Suppressor macrophage treated with lipopolysaccharide for 1 hour (primary cell): ENCODE measurements at regions not wholly inside any gene's neighbourhood (a gene's known extent, or its start where the extent isn't known, plus 50 kb on each side); places are given as distances from the start of the nearest gene placed in this dataset.
A peak's percentile ranks its signal among the peaks of the same experiment; 100 is the strongest.

ENCODE experiments used
- DNase-seq, 3 donors: peaks; one replicate each; pipeline ENCODE4 v3.0.0-alpha.2; 2020 to 2022

DNA sequence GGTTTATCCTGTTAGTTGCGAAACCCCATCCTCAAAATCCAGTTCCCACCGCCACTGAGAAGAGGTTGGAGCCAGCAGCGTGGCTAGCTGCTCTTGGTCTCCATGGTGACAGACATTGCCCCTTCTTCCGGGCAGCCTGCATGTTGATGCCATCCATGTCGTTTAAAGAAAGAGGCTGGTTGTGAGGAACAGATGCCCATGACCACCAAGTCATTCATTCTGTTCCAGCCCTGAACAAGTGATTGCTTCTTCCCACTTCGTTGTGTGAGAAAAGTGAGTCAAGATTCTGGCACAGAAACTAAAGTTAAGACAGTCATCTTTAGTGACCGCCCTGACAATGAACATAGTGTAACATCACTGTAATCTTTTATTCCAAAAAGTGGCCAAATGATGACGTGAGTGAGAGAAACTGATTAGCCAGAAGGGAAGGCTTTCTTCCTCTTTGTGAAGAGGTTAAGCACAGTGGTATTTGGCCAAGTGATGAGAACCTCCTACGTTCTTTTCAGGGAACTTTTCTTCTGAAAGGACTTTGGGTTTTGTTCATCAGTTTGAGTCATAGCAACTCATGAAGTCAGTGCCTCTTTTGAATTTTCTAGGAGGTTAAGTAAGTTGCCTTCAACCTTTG is 272.5 kb downstream of the GALR1 start:
- no peak for DNase-seq

DNA sequence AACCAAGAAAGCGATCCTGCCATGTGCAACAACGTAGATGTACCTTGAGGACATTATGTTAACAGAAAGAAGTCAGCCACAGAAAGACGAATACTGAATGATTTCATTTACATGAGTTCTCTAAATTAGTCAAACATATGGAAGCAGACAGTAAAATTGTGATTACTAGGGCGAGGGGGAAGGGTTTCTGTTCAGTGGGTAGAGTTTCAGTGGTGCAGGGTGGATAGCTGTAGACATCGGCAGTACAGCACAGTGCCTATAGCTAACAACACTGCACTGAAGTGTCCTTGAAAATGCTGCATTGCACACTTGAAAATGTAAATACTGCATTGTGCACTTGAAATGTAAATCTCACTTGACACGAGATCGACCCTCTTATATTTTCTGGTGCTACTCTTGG is 275.3 kb downstream of the GALR1 start:
- DNase-seq: no peak

DNA sequence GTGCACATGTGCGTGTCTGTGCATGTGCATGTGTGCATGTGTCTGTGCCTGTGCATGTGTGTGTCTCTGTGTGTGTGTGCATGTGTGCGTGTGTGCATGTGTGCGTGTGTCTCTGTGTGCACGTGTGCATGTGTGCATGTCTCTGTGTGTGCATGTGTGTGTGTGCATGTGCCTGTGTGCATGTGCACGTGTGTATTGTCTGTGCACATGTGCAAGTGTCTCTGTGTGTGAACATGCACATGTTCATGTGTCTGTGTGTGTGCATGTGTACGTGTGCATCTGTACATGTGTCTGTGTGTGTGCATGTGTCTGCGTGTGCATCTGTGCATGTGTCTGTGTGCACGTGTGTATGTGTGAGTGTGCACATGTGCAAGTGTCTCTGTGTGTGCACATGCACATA is 277.3 kb downstream of the GALR1 start:
- no peak for DNase-seq

DNA sequence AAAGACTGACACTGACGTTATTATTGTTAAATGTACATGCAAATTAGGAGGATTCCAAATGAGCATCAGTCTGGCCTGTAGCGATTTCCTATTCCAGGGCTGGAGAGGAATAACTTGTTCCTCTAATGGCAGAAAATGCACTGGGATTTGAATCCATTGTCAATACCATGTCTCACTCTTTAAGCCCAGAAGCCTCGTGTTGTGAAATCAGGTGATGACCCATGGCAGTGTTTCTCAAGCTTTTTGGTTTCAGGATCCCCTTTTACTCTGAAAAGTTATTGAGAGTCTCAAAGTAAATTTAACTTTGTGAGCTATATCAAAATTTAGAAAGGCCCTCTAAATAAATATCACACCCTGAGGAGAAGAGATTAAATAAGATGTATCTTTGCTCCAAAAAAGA is 279.2 kb downstream of the GALR1 start:
- DNase-seq: peak; percentile 20 to 59 (median 44)

DNA sequence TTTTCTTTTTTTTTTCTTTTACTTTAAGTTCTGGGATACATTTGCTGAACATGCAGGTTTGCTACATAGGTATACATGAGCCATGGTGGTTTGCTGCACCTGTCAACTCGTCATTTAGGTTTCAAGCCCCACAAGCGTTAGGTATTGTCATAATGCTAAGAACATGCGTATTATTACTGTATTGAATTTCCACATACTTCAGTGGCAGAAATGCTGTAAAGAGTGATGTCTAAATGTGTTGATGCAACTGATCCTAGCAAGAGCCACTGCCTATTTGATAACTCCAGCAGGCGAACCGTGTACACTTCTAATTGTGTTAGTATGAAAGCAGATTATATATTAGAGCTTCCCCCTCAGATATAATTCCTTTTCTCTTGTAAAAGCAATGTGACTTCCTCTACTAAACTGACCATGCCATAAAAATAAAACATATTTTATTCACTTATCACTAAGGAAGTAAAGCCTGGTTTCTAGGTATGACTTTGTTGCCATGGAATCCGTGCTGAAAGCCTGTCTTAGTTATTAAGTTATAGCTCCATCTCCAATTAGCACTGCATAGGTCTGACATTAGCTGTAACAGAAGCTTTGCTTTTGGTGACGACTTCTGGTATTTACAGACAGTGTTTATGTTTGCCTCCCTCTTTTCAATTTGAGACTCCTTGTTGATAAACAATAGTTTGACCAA is 280.0 kb downstream of the GALR1 start:
- DNase-seq: no peak

DNA sequence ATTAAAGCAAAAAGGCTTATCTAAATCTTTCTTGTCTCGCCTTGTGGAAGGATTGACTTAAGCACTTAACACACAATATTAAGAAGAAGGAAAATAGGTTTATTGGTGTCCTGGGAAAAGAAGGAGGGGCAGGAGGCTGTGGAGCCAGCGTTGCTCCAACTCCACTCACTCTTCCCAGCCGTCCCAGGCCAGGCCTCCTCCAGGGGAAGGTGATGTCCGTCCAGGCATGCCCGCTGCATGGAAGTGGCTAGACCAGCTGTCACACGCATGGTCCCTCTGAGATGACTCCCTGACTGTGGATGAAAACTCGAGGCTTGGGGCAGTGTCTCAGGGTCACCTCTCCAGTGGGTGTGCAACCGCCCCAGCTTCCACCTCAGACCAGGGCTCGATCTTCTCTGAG is 281.1 kb downstream of the GALR1 start:
- no peak for DNase-seq

DNA sequence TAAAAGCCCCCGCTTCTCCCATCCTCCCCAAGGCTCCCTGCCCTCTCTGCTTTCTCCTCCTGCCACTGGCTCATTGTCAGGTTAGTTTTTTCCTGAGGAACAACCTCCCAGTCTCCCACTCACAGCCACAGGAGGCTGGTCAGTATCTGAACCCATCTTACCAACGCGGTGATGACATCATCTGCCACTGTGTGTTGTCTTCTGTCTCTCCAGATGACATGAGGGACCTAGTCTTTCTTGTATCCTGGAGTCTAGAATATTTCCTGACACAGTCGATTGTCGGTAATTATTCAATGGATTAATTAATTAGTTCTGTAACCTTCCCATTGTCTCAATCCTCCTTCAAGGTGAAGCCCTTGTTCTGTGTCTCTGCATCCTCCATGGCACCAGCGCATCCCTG is 290.2 kb downstream of the GALR1 start:
- no peak for DNase-seq

DNA sequence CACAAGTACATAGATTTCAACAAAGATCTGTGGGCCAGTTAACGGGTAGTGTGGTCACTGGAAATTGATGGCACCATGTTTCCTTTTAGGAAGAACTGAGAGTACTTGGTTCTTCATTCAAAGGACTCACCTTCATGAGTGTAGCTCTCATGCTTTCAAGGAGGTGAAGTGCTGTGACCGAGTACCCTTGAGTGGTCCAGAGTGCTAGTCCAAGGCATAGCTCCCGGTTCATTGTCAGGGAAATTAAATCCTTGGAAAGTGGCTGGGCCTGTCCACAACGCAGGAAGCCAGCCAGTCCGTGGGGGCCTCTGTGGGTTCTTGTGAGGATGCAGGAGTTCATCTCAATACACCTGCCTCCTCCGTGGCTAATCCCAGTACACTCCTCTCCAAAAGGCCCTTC is 295.1 kb downstream of the GALR1 start:
- no peak for DNase-seq

DNA sequence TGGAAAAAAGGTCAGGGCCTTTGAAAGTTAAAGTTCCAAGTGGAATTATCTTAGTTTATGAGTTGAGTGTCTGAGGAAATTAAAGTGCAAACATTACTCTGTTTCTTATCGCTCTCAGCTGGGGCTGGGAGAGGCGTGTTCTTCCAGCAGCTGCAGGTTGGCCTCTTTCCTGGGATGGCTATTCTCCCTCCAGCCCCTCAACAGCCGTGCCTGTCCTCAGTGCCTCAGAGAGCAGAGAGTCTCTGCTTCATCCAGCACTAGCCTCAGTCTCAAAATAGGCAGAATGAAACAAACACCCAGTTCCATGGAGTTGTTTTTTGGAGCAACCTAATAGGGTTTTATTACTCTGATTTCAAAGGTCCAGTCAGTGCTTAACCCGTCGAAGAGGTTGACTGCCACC is 298.1 kb downstream of the GALR1 start:
- DNase-seq: no peak

DNA sequence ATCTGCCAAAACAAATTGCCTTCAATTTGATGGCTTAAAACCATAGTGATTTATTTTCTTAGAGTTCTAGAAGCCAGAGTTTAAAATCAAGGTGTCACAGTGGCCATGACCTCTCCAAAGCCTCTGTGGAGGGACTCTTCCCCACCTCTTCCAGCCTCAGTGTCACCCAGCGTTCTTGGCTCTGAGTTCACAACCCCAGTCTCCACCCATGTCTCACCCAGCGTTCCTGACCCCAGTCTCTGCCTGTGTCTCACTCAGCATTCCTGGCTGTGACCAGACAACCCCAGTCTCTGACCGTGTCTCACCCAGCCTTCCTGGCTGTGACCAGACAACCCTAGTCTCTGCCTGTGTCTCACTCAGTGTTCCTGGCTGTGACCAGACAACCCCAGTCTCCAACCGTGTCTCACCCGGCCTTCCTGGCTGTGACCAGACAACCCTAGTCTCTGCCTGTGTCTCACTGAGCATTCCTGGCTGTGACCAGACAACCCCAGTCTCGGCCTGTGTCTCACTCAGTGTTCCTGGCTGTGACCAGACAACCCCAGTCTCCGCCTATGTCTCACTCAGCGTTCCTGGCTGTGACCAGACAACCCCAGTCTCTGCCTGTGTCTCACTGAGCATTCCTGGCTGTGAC is 299.3 kb downstream of the GALR1 start:
- no peak for DNase-seq

DNA sequence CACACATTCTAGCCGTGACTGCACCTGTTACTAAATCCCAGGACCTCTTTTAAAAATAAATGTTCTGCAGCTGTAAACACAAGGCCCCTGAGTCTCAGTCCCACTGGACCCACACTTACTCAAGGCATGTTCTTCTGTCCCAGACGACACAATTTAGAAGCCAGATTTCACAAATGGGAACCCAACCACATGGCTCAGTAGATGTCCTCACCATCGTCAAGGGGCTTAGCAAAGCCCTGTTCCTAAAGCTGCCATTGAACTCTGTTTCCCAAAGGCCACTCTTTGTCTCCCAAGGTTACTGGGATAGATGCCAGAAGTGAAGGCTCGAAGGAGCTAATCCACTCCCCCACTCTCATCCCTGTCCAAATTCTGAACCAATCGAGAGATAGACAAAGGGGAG is 301.0 kb downstream of the GALR1 start:
- DNase-seq: no peak

DNA sequence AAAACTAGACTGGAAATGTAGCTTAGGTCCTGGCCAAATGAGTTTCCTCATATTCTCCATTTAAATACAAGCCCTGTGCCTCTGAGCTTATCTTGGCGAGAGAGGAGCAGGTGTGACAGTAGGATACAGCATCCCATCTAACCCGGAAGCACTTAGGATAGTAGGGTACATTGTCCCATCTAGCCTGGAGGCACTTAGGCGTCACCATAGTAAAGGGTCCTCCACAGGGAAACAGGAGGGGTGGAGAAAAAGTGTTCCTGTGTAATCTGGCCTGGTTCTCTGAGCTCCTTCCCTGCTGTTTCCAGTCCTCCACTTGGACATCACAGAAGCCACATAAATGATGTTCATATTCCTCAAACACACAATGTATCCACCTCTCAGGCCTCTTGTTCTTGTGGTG is 301.4 kb downstream of the GALR1 start:
- no peak for DNase-seq

DNA sequence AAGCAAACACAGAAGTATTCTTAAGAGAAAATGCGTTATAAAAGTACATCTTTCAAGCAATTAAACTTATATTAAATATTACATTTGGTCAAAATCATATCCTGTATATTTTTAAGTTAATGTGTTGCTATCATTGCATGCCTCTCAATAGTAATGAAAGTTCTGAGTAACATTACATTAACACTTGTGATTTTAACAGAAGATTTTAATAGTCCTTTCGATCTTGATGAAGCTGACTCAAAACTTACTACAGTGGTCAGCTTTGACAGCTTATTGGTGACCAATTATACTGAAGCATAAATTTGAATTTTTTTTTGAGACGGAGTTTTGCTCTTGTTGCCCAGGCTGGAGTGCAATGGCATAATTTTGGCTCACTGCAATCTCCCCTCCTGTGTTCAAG is 303.3 kb downstream of the GALR1 start:
- no peak for DNase-seq

DNA sequence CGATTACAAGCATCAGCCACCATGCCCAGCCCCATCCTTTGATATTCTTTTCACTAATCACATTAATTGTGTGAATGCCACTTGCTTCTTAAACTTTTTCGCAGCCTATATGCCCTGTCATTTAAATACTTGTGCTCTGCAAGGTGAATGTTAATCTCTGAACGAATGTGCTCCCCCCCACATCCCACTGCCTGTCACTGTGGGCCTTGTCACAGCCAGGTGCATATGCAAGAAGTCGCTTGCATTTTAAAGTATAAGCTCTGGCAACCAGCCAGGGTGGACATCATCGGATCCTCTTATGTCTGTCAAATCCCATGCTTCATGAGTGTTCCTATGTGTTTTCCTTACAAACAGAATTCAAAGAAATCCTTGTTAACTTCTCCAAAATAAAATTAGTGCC is 304.4 kb downstream of the GALR1 start:
- no peak for DNase-seq

DNA sequence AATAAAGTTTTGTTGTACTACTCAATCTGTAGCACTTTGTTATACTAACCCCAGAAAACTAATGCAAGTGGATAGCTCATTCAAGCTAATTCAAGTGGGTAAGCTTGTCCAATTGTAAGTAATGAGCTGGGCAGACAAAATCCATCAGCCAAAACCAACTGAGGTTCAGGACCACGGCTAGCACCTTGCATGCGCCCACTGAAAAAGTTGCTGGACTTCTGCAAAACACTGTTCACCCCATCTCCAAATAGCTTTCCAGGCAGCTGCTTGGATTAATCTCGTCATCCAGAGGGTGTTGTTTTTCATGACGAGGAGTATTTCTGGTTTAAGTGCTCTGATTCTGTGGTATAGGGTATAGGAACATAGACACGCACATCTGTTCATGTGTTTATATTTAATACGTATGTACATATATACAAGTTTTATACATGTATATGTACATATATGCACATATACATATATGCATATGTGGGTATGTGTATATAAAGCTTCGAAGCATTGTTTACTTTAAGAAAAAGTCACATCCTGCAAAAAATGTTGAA is 307.5 kb downstream of the GALR1 start:
- no peak for DNase-seq

DNA sequence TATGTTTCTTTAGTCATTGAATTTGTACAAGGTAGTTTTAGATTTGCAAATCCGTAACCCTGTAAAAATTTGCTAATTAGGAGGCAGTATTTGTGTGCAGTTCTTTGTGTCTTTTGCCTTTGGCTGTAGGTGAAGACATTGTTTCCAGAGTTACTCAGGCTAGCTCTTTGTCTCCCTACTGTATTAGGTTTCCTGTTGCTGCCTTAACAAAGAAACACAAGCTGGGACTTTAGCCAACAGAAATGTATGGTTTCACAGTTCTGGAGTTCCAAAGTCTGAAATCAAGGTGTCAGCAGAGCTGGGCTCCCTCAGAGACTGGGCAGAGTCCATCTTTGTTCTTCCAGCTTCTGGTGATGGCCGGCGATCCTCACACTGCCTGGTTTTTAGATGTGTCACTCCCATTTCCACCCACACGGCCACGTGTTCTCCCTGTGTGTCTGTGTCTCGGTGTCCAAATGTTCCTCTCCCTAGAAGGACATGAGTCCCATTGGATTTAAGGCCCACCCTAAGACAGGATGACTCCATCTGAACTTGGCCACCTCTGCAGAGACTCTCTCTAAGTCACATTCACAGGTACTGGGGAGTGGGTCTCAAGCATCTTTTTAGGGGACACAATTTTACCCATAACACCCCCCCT is 309.7 kb downstream of the GALR1 start:
- DNase-seq: no peak

DNA sequence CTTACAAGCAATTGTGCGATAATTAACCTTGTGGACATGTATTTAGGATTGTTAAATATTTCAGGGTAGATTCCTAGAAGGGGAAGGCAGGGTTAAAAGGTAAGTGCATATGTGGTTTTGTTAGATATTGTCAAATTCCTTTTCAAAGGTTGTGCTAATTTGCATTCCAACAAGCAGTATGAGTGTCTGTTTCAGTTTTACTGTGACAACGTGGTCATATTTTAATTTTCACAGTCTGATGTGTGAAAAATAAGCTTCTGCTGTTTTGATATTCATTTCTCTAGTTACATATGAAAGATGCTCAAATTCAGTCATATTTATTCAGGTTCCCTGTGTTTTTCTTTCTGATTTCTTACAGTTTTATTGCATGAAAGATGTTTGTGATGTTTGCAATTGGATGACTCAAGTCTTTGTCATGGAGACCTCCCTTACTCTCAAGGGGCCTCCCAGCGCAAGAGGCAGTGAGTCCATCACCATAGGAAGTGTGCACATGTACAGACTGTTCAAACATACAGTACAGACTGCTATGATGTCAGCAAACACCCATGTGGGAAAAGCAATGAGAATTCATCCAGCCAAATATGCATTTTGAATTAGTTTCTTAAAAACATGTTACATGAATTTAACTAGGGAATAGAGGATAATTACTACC is 310.8 kb downstream of the GALR1 start:
- DNase-seq: no peak

DNA sequence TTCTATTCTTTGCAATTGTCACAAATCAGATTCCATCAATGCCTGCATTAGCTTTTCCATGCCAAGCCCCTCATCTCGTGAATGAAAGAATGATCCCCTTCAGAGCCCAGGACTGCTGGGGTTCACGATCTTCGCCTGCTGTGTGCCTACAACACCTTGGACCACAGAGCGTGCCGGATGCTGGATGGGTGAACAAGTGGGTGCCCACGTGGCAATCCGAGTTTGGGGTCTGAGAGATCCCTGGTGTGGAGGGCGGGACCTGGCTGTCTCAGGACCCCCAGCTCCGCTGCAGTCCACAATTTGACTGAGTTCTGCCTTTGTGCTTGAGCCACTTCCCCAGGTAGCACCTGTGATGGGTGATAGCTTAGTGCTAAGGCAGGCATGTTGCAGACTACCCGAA is 317.0 kb downstream of the GALR1 start:
- no peak for DNase-seq

DNA sequence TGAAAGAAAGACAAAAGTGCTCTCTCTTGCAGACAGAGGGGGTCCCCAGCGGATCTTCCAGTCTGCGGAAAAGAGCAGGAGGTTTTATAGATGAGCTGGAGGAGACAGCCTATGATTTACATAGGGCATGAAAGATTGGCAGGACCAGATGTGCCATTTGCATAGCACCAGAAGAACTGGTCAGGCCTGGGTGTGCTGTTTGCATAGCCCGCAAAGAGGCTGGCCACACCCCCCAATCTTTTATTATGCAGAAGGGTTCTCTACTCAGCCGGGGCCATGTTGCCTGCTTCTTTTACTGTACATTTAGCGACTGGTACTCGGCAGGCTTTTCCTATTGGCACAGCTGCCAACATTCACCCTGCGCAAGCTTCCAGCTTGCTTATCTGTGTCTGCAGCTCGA is 317.6 kb downstream of the GALR1 start:
- DNase-seq: no peak

DNA sequence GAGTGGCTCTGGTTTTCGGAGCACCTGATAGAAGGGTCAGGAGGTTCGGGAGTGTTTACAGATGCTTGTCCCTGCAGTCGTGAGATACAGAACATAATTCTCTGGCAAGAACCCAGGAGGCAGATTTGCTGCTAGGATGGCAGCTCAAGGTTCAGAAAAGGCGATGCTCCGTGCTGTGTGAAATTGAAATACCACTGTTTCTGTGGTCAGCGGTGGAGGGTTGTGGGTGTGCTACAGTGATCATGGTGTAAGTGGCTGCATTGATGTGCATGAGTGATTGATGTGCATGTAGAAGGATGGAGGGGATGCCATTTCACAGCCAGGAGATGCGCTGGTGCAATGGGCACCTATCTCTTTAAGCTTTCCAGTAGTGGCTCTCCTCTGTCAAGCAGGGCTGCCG is 322.1 kb downstream of the GALR1 start:
- no peak for DNase-seq

DNA sequence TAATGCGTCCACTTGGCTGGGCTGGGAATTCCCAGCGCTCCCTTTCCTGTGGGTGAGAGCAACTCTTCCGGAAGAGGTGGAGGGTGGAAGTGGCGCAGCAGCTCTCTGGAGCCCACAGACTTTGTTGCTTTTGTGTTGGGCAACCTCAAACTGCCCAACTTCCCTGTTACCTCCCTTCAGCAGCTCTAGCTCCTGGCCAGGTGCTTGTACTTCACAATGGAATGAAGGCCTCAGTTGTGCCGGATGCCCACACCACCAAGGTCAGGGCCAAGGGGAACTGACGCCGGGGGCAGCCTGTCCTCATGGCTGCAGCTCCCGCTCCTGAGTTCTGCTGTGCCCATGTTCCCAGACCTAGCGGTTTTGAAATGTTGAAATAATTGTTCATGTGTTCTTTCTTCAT is 322.9 kb downstream of the GALR1 start:
- DNase-seq: no peak

DNA sequence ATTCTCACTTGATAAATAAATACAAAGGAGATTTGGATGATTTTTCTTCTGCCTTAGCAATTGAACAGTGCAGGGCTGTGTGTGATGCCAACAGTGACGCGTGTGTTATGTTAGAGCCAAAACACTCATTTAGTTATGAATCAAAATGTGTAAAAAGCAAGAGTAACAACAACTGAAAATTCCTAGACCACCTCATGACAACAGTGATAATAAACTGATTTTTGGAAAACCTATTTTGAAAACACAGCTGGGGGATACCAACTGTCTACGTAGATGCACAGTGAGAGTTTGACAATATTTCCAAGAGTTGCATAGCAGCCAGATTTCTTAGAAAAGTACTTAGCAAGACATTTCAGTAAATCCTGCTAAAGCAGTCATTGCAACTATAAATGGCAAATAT is 323.9 kb downstream of the GALR1 start:
- no peak for DNase-seq

DNA sequence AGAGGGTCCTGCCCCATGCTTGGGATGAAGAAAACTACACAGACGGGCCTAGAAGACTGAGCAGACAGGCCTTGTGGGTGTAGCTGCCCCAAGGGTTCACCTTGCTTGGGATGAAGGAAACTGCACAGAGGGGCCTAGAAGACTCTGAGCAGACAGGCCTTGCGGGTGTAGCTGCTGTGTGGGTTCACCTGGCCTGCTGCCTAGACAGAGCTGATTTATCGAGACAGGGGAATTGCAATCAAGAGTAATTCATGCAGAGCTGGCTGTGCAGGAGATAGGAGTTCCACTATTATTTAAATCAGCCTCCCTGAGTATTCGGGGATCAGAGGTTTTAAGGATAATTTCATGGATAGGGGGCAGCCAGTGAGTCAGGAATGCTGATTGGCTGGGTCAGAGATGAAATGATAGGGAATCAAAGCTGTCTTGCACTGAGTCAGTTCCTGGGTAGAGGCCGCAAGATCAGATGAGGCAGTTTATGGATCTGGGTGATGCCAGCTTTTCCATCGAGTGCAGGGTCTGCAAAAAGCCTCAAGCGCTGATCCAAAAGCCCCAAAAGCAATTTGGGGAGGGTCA is 341.4 kb downstream of the GALR1 start:
- no peak for DNase-seq
